HG03442 (cell line): ENCODE measurements at regions not wholly inside any gene's neighbourhood (a gene's known extent, or its start where the extent isn't known, plus 50 kb on each side); places are given as distances from the start of the nearest gene placed in this dataset.
"Not testable (repeated sequence)": the region's sequence is repeated elsewhere in the genome, so short reads cannot be mapped to it uniquely, and the experiment has no call there.

Experiments
- ATAC-seq: cut with Tn5 transposase; IDR thresholded peaks from one replicate; pipeline ENCODE4 v1.9.1; 2021; ENCODE audit warnings: mild to moderate bottlenecking, moderate library complexity; ENCODE audit not compliant: unreplicated experiment

DNA sequence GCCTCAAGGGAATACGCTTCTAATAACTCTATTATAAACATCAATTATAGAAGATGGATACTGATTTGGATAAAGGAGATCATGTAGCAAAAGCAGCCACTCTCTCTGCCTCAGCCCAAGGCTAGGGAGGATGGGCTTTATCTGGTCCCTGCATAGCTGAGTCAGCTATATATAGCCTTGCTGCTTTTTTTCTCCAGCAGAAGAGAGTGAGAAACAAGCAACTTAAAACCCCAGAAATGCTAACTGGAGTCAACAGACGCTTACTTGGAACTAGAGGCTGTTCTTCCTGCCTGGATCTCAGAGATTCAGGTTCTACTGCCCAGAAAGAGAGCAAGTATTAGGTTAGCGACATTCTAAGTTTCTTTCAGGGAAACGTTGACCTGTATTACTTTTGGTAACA lies 426.7 kb upstream of the KLHL29 start:
- no peak for ATAC-seq

GRCh38 chr2:22967756-22968155 lies 417.2 kb upstream of the KLHL29 start:
- no peak for ATAC-seq

- ATAC-seq = no peak
These were observed 414.5 kb upstream of the KLHL29 start for GRCh38 chr2:22970284-22970975.

- no peak for ATAC-seq
These were observed 414.0 kb upstream of the KLHL29 start for GRCh38 chr2:22970991-22971390.

DNA sequence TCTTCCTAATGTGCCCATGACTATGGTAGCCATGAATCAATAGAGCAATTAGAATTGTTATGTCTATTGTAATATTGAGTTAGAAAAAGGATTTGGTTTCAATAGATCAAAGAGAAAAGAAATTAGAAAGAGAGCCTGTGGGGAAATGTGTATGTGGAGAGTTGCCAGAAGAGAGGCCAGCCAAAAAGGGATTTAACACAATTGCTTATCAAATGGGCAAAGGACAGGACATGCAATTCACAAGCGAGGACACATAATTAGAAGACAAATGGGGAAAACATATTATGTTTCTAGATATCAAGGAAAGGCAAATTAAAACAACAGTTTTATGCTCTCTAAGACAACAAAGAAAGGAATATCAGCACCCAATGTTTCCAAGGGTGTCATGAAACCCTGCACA lies 403.2 kb upstream of the KLHL29 start:
- ATAC-seq = no peak

- ATAC-seq = not testable (repeated sequence)
These were observed 400.8 kb upstream of the KLHL29 start for GRCh38 chr2:22984152-22984551.

DNA sequence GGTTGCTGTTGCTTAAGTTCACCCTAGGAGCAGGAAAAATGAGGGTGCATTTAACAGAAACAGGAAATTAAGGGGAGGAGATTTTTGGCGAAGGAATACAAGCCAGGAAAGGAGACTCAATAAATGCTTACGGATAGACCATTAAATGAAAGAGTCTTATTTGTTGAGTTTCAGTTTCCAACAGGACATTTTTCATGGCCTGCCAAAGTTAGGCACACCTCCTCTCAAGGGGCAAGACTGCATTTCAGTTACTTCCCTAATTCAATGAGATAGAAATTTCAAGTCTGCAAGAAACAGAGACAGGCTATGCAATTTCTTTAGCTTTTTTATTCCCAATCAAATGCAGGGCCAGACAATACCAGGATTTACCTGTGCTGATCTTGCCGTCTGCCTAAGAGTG lies 394.7 kb upstream of the KLHL29 start:
- ATAC-seq = no peak

DNA sequence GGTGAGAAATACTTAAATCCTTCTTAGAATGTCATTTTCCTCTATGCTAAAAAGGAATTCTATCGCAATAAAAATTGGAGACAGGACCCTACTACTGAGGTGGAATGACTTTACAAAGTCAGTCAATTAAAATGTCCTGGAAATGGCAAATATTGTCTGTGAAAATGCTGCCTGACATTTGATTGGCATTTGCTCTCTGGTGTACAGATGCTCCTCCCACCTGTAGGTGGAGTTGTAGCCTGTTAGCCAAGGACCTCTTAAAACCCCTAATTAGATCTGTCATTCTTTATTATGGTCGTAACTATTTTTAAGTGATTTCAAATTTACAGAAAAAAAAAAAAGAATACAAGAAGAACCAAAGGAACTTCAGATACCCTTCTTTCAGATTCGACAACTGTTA lies 393.1 kb upstream of the KLHL29 start:
- no peak for ATAC-seq

DNA sequence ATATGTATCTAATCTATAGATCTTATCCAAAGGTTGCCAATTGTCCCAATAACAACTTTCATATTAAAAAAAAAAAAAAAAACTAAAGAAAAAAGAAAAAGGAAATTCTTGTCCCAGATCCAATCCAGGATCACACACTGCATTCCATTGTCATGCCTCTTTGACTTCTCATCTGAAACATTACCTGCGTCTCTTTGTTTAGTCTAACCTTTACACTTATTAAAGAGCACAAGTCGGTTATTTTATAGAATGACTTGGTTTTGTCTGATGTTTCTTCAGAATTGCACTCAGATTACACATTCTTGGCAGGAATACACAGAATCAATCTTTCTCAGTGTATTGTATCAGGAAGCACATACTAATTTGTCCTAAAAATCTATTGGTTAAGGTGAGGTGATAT lies 392.5 kb upstream of the KLHL29 start:
- ATAC-seq = no peak

- no peak for ATAC-seq
These were observed 391.7 kb upstream of the KLHL29 start for GRCh38 chr2:22993250-22993649.

DNA sequence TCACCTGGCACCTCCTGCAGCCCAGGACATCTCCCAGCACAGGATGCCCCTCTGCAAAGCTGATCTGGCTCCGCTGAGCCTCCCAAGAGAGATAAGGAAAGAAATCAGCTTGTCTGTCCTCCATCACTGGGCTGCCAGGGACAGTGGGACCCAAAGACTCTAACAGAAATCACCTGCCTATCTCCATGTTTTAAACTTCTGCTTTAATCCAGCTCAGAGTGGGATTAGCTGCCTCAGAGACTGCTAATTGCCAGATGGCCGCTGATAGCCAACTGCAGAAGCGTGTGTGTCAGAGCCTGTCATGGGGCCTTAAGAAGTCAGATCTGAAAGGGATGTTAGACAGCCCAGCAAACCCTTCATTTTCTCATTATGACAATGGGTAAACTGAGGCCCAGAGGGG lies 389.4 kb upstream of the KLHL29 start:
- ATAC-seq = no peak

GRCh38 chr2:22996911-22997310 lies 388.1 kb upstream of the KLHL29 start:
- no peak for ATAC-seq

GRCh38 chr2:22998359-22998758 lies 386.6 kb upstream of the KLHL29 start:
- ATAC-seq = no peak

DNA sequence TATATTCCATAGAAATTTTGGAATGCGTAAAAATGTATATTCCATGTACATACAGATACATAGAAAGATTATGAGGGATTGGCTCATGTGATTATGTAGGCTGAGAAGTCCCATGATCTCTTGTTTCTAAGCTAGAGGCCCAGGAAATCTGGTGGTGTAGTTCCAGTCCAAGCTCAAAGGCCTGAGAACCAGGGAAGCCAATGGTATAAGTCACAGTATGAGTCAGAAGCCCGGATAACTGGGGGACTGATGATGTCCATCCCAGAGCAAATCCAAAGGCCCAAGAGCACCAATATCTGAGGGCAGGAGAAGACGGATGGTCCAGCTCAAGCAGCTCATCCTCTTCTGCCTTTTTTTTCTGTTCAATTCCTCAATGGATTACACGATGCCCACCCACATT lies 385.0 kb upstream of the KLHL29 start:
- ATAC-seq = no peak

- ATAC-seq = no peak
These were observed 382.7 kb upstream of the KLHL29 start for GRCh38 chr2:23002234-23002633.

DNA sequence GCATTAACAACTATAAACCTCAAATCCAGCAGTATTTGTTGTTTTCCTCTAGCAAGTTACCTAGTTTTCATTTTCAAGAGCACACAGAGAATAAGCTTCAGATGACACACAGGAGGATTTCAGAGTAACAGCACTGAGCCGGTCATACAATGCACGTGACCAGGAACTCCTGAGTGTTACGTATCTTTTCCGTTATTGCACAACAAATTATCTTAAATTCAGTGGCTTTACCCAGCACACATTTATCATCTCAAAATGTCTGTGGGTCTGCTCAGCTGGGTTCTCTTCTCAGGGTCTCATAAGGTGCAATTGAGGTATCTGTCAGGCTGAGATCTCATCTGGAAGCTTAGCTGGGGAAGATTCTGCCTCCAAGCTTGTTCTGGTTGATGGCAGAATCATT lies 379.5 kb upstream of the KLHL29 start:
- ATAC-seq = no peak

GRCh38 chr2:23007631-23008235 lies 377.2 kb upstream of the KLHL29 start:
- no peak for ATAC-seq

- no peak for ATAC-seq
These were observed 376.5 kb upstream of the KLHL29 start for GRCh38 chr2:23008440-23008839.

DNA sequence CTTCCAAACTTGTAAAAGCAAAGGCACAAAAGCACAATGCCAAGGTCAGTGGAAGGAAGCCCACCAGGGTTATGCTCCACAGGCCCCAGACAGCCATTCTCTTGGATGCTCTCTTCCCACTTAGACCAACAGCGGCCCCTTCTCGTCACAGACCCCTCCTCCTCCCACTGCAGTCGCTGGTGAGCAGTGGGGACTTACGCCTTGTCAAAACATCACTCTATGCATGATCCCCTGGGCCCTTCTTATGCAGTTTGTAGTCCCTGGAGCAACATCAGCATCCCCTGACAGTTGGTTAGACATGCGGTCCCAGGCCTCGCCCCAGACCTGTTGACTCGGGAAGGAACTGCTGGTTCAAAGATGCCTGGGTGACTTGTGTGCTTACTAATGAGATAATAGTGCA lies 376.0 kb upstream of the KLHL29 start:
- ATAC-seq = no peak

- ATAC-seq = no peak
These were observed 375.3 kb upstream of the KLHL29 start for GRCh38 chr2:23009545-23010149.

- no peak for ATAC-seq
These were observed 372.5 kb upstream of the KLHL29 start for GRCh38 chr2:23012499-23012898.

DNA sequence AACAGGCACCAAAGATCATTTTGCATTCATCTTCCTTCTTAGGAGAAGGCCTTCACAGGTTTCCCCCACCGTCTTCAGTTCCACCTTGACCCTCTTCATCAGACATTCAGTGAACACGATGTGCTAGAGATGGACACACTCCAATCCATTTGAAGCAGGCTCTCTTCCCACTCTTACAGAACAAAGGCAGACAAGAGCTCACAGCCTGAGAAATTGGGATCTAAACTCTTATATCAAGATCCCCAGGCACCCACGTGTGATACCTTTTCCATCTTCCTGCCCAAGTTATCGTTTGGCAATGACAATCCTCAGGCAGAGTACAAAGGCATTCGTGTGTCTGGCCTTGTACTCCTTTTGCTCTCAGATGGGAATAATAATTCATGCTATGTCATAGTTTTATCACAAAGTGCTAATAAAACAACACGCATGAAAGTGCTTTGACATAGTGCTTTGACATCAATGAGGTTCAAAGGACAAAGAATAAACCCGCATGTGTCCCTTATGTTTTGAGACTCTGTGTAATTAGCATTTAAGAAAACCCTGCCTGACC lies 369.3 kb upstream of the KLHL29 start:
- ATAC-seq = no peak
